ENCODE measurements at regions not wholly inside any gene's neighbourhood (a gene's known extent, or its start where the extent isn't known, plus 50 kb on each side); places are given as distances from the start of the nearest gene placed in this dataset.
"Not testable (repeated sequence)": the region's sequence is repeated elsewhere in the genome, so short reads cannot be mapped to it uniquely, and the experiment has no call there.

GRCh38 chr1:218518216-218518740 lies 173.1 kb downstream of the TGFB2 start:
- SMC1A ChIA-PET (ENCODE audit: uncharacterized antibody, unreplicated experiment): no interaction called here
- H3K27ac ChIP-seq (ENCODE audit: control insufficient read depth, insufficient read depth): no peak overlapping the region
- in situ Hi-C loops (cut with MboI): no loop called here
- RAD21 ChIA-PET (ENCODE audit: unreplicated experiment): no interaction called here
- TF ChIP-seq TAF1 (IDR thresholded peaks at IDR 0.05; ENCODE audit: borderline replicate concordance, low read depth, low read length): no peak
- H4K20me1 ChIP-seq (ENCODE audit: control insufficient read depth, insufficient read depth): no peaks in the 10 kb centered on the region
- POLR2A ChIA-PET: no interaction called here
- H3K4me1 ChIP-seq (ENCODE audit: control insufficient read depth, insufficient read depth, low read length): no peaks in the 10 kb centered on the region
- H3K4me3 ChIP-seq: no peak overlapping the region
- no peaks in the 10 kb centered on the region for H3K79me2 ChIP-seq (ENCODE audit: control insufficient read depth, insufficient read depth, low read length)
- H3K9ac ChIP-seq (ENCODE audit: control insufficient read depth, insufficient read depth, low read length): no peak overlapping the region
- intact Hi-C loops (cut with micrococcal nuclease; ENCODE audit: unreplicated experiment): loop anchor here (10.0 kb wide), 1 partner anchor 263 kb away; no protein-coding TSS in a partner anchor
- 4% methylated on average over 2 of the region's 2 CpGs for WGBS (ENCODE audit: insufficient coverage, insufficient replicate concordance, low lambda C conversion rate, missing lambda C conversion rate)
- no peak overlapping the region for H3K4me2 ChIP-seq (ENCODE audit: control insufficient read depth, insufficient read depth)
- ATAC-seq: no peak
- no peaks in the 10 kb centered on the region for H3K27me3 ChIP-seq (replicated peaks in 1 of 2; ENCODE audit: control insufficient read depth in 2 of 2, insufficient read depth in 2 of 2, low read length in 1 of 2)
- FAIRE-seq: no peak
- no peak for DNase-seq (ENCODE audit: low read depth, low spot score)
- H3K9me3 ChIP-seq (replicated peaks; ENCODE audit: control insufficient read depth, insufficient read depth, low read length): no peaks in the 10 kb centered on the region
- no peaks in the 10 kb centered on the region for H3K36me3 ChIP-seq (ENCODE audit: control insufficient read depth in 2 of 2, insufficient read depth in 2 of 2, low read length in 1 of 2)
- CTCF ChIA-PET: interaction anchor here (0.9 to 2.2 kb wide), 4 partner anchors 12 to 188 kb away, joined by 3 to 13 read pairs (median 5); no protein-coding TSS in a partner anchor
- BruUV-seq (replicated peaks): no TSS peak
- no peak overlapping the region for H2AFZ ChIP-seq (ENCODE audit: control insufficient read depth, low read depth, low read length)

- SMC1A ChIA-PET (ENCODE audit: uncharacterized antibody, unreplicated experiment); H2AFZ ChIP-seq (ENCODE audit: control insufficient read depth, low read depth, low read length); H3K9ac ChIP-seq (ENCODE audit: control insufficient read depth, insufficient read depth, low read length); H3K4me1 ChIP-seq (ENCODE audit: control insufficient read depth, insufficient read depth, low read length); DNase-seq (ENCODE audit: low read depth, low spot score); ATAC-seq; BruUV-seq (replicated peaks); H3K4me3 ChIP-seq; RAD21 ChIA-PET (ENCODE audit: unreplicated experiment); H3K27ac ChIP-seq (ENCODE audit: control insufficient read depth, insufficient read depth); in situ Hi-C loops (cut with MboI); H3K4me2 ChIP-seq (ENCODE audit: control insufficient read depth, insufficient read depth); FAIRE-seq; H3K79me2 ChIP-seq (ENCODE audit: control insufficient read depth, insufficient read depth, low read length); H3K27me3 ChIP-seq (replicated peaks in 1 of 2; ENCODE audit: control insufficient read depth in 2 of 2, insufficient read depth in 2 of 2, low read length in 1 of 2); H3K36me3 ChIP-seq (ENCODE audit: control insufficient read depth in 2 of 2, insufficient read depth in 2 of 2, low read length in 1 of 2); POLR2A ChIA-PET; H3K9me3 ChIP-seq (replicated peaks; ENCODE audit: control insufficient read depth, insufficient read depth, low read length); H4K20me1 ChIP-seq (ENCODE audit: control insufficient read depth, insufficient read depth): not testable (repeated sequence)
- CTCF ChIA-PET: interaction anchor here (0.6 to 2.2 kb wide), 7 partner anchors 9 to 219 kb away, joined by 3 to 13 read pairs (median 4); no protein-coding TSS in a partner anchor
- intact Hi-C loops (cut with micrococcal nuclease; ENCODE audit: unreplicated experiment): loop anchor here (2.0 kb wide), 2 partner anchors 182 to 190 kb away; no protein-coding TSS in a partner anchor
- WGBS (ENCODE audit: insufficient coverage, insufficient replicate concordance, low lambda C conversion rate, missing lambda C conversion rate): 57% methylated on average over 4 of the region's 4 CpGs
Observed at GRCh38 chr1:218520646-218521045, 175.5 kb downstream of the TGFB2 start.

All from GM12878 (cell line).